Activated B cell treated with CpG ODN at 0.5 μM for 24 hours (primary cell): ENCODE measurements at regions not wholly inside any gene's neighbourhood (a gene's known extent, or its start where the extent isn't known, plus 50 kb on each side); places are given as distances from the start of the nearest gene placed in this dataset.

Experiments
- ATAC-seq: fragments of 200-7000 bp; cut with Tn5 transposase; one replicate; pipeline ENCODE4 v1.10.0; 2021; ENCODE audit warnings: low read depth, mild to moderate bottlenecking, moderate library complexity
- CTCF ChIA-PET: fragments of 350-600 bp; sonication (Branson Sonifier 250); formaldehyde crosslinking; loops from one replicate; lab custom pipeline; 2021; ENCODE audit warnings: antibody characterized with exemption; lab: Charles Lee
- POLR2A ChIA-PET: fragments of 350-600 bp; sonication (Branson Sonifier 250); formaldehyde crosslinking; loops from one replicate; lab custom pipeline; 2021; ENCODE audit warnings: antibody characterized with exemption; lab: Charles Lee
- DNase-seq: peaks from one replicate; pipeline ENCODE4 v3.0.0; 2022
- H3K27ac Mint-ChIP-seq: one replicate; pipeline ENCODE4 v1.8.0; 2020; ENCODE audit warnings: mixed read lengths
- H3K27me3 Mint-ChIP-seq: one replicate; pipeline ENCODE4 v1.8.0; 2021; ENCODE audit warnings: mixed read lengths
- H3K36me3 Mint-ChIP-seq: one replicate; pipeline ENCODE4 v1.8.0; 2021; ENCODE audit warnings: low read depth, mixed read lengths
- H3K4me1 Mint-ChIP-seq: one replicate; pipeline ENCODE4 v1.8.0; 2021; ENCODE audit warnings: mixed read lengths
- H3K4me3 Mint-ChIP-seq: one replicate; pipeline ENCODE4 v1.8.0; 2020; ENCODE audit warnings: mild to moderate bottlenecking, mixed read lengths
- H3K9me3 Mint-ChIP-seq: one replicate; pipeline ENCODE4 v1.8.0; 2020; ENCODE audit warnings: mixed read lengths
- intact Hi-C: fragments of 100-400 bp; cut with micrococcal nuclease; formaldehyde crosslinking; loops from one replicate; pipeline ENCODE4 v1.15.1; 2024
- TF ChIP-seq, protein P1 (sequence below): fragments of 200-600 bp; IDR thresholded peaks from one replicate; pipeline ENCODE4 v1.8.0; 2022; ENCODE audit warnings: antibody characterized with exemption, mild to moderate bottlenecking

DNA sequence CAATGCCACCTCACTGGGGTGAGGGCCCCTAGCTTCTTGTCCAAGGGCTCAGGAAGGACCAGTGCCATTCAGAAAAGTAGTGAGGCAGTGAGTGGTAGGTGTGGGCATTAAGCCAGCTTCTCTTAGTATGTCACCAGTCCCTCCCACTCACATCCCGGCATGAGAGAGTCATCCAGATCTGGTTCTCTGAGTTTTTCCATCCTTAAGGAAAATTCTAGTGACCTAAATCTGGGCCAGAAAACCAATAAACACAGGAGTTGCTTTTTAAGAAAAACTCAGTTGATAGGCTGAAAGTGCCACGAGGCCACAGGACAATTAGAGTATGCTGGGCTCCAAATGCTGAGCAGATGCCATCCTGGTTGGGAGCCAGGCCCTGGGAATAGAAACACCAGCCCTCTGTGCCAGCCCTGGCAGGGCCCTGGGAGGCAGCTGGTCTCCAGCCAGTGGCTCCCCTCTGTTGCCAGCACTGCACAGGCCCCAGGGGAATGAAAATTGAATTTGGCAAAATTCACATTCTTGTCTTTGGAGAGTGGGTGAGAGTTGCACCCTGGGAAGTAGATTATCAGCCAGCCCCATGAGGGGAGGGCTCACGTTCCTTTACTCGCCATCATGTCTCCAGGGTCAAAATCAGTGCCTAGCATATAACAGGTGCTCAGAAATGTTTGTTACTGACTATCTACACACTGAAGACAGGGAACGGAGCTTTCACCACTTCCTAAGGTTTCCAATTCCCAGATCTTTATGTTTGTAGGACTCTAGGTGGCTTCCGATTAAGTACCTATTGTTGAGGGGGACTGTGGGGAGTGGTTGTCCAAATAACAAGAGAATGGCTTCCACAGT lies 52.8 kb downstream of the FAM43A start:
- TF ChIP-seq, protein P1, sequence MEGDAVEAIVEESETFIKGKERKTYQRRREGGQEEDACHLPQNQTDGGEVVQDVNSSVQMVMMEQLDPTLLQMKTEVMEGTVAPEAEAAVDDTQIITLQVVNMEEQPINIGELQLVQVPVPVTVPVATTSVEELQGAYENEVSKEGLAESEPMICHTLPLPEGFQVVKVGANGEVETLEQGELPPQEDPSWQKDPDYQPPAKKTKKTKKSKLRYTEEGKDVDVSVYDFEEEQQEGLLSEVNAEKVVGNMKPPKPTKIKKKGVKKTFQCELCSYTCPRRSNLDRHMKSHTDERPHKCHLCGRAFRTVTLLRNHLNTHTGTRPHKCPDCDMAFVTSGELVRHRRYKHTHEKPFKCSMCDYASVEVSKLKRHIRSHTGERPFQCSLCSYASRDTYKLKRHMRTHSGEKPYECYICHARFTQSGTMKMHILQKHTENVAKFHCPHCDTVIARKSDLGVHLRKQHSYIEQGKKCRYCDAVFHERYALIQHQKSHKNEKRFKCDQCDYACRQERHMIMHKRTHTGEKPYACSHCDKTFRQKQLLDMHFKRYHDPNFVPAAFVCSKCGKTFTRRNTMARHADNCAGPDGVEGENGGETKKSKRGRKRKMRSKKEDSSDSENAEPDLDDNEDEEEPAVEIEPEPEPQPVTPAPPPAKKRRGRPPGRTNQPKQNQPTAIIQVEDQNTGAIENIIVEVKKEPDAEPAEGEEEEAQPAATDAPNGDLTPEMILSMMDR, result no peak
- peaks cover 2% of the 10 kb centered on the region for H3K9me3 Mint-ChIP-seq
- H3K4me3 Mint-ChIP-seq, result no peak overlapping the region
- no peaks in the 10 kb centered on the region for H3K36me3 Mint-ChIP-seq
- DNase-seq, result no peak
- ChIA-PET CTCF (interaction anchor here (0.9 to 3.3 kb wide), 4 partner anchors 47 to 67 kb away, joined by 3 to 18 read pairs (median 3); no protein-coding TSS in a partner anchor), POLR2A (interaction anchor here (1.7 to 4.9 kb wide), 4 partner anchors 42 to 56 kb away, joined by 8 to 83 read pairs (median 30); partner anchors contain the start of gene FAM43A)
- H3K27me3 Mint-ChIP-seq, result no peaks in the 10 kb centered on the region
- intact Hi-C loops, result no loop called here
- H3K27ac Mint-ChIP-seq, result no peak overlapping the region
- ATAC-seq, result no peak
- peaks cover 30% of the 10 kb centered on the region for H3K4me1 Mint-ChIP-seq

DNA sequence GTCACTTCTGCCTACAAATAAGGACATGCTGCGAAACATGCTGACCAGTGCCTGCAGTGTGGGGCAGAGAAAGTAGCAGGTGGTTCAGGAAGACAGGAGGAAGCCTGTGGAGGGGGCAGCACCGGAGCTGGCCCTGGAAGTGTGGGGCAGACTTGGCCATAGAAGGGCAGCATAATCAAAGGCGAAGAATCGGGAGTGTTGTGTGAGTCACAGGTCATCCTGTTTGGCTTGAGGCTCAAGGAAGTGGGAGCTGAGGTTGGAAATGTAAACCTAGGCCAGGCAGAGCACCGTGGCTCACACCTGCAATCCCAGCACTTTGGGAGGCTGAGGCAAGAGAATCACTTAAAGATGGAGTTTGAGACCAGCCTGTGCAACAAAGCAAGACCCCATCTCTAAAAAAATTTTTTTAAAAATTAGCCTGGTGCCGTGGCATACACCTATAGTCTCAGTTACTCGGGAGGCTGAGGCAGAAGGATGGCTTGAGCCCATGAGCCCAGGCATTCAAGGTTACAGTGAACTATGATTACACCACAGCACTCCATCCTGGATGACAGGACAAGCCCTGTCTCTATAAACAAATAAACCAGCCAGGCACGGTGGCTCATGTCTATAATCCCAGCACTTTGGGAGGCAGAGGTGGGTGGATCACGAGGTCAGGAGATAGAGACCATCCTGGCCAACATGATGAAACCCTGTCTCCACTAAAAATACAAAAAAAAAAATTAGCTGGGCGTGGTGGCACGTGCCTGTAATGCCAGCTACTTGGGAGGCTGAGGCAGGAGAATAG lies 54.0 kb downstream of the FAM43A start:
- H3K4me1 Mint-ChIP-seq, result peaks cover 26% of the 10 kb centered on the region
- H3K27me3 Mint-ChIP-seq, result no peaks in the 10 kb centered on the region
- intact Hi-C loops, result no loop called here
- H3K36me3 Mint-ChIP-seq, result no peaks in the 10 kb centered on the region
- ATAC-seq (no peak), DNase-seq (no peak)
- no peak overlapping the region for H3K27ac Mint-ChIP-seq
- ChIA-PET POLR2A (interaction anchor here (0.7 kb wide), 1 partner anchor 48 kb away, joined by 3 read pairs; no protein-coding TSS in a partner anchor), CTCF (no interaction called here)
- no peak overlapping the region for H3K4me3 Mint-ChIP-seq
- TF ChIP-seq, protein P1, result no peak
- peaks cover 2% of the 10 kb centered on the region for H3K9me3 Mint-ChIP-seq

DNA sequence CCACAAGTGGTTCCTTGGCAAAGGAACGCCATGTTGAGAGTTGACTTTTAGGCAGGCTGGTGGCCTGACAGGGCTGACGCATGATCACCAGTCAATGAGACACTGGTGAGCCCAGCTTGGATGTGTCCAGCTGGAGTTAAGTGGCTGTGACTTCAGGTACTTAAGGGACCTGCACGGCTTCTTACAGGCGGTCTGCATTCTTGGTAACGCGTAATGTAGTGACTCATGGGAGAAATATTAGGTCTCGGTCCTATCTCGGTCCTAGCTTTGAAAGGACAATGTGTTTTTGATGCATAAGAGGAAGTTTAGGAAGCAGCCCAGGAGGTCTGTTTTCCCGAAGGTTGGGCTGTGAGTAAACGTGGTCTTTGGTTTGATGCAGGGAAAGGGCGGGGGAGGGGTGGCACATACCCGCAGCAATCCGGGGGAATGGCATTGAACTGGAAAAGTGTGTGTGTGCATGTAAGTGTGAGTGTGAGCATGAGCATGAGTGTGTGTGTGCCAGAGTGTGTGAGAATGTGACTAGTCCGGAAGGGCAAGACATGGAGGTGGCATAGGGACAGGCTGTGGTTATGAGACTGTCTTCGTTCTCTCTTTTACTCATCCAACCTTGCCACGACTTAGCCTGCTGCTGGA lies 55.3 kb downstream of the FAM43A start:
- H3K4me1 Mint-ChIP-seq, result peaks cover 31% of the 10 kb centered on the region
- no peaks in the 10 kb centered on the region for H3K36me3 Mint-ChIP-seq
- TF ChIP-seq, protein P1, result no peak
- DNase-seq (no peak), ATAC-seq (no peak)
- POLR2A ChIA-PET, result no interaction called here
- H3K27ac Mint-ChIP-seq, result no peak overlapping the region
- CTCF ChIA-PET, result no interaction called here
- intact Hi-C loops, result no loop called here
- no peak overlapping the region for H3K4me3 Mint-ChIP-seq
- no peaks in the 10 kb centered on the region for H3K9me3 Mint-ChIP-seq
- H3K27me3 Mint-ChIP-seq, result no peaks in the 10 kb centered on the region

DNA sequence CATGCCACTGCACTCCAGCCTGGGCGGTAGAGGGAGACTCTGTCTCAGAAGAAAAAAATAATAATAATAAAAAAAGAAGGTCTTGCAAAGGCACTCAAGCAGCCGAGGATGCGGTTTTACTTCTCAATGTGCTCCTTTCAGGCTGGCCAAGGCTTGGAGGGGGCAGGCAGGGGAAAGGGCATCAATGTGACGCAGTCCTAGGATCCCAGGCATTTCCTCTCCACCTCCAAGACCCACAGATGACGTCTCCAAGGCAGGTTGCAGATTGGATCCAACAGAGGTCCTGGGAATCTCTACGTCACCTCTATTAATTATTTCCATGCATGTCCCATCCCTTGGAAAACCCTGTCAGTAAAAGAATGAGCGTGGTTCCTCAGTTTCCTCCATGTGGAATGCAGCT lies 56.2 kb downstream of the FAM43A start:
- Mint-ChIP-seq H3K9me3 (no peaks in the 10 kb centered on the region), H3K36me3 (no peaks in the 10 kb centered on the region), H3K27me3 (no peaks in the 10 kb centered on the region), H3K4me3 (no peak overlapping the region), H3K4me1 (peaks cover 35% of the 10 kb centered on the region), H3K27ac (no peak overlapping the region)
- intact Hi-C loops, result no loop called here
- DNase-seq (no peak), ATAC-seq (no peak)
- POLR2A ChIA-PET, result no interaction called here
- CTCF ChIA-PET, result no interaction called here
- TF ChIP-seq, protein P1, result no peak
